ENCODE measurements at regions not wholly inside any gene's neighbourhood (a gene's known extent, or its start where the extent isn't known, plus 50 kb on each side); places are given as distances from the start of the nearest gene placed in this dataset.

DNA sequence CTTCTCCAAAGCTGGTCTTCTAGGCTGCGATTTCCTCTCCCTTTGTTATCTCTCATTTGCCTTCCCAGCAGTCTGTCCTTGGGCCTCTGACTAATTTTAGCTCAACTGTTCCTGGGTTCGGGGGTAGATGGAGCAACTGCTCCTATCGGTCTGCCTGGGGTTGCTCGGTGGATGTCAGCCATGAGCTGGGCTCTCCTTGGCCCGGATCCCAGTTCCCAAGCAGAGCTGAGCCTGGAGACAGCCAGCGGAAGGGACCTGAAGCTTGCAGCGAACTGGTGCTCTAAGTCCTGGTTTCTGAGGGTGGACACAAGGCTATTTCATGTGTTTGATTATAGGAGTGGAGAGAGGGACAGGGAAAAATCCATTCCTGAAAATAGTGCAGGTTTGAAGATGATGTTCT lies 423.0 kb downstream of the RPS6KC1 start:
- TF ChIP-seq, protein P1, sequence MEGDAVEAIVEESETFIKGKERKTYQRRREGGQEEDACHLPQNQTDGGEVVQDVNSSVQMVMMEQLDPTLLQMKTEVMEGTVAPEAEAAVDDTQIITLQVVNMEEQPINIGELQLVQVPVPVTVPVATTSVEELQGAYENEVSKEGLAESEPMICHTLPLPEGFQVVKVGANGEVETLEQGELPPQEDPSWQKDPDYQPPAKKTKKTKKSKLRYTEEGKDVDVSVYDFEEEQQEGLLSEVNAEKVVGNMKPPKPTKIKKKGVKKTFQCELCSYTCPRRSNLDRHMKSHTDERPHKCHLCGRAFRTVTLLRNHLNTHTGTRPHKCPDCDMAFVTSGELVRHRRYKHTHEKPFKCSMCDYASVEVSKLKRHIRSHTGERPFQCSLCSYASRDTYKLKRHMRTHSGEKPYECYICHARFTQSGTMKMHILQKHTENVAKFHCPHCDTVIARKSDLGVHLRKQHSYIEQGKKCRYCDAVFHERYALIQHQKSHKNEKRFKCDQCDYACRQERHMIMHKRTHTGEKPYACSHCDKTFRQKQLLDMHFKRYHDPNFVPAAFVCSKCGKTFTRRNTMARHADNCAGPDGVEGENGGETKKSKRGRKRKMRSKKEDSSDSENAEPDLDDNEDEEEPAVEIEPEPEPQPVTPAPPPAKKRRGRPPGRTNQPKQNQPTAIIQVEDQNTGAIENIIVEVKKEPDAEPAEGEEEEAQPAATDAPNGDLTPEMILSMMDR (IDR thresholded peaks at IDR 0.05): no peak
- TF ChIP-seq POLR2A (IDR thresholded peaks at IDR 0.05) (no peak), EP300 (IDR thresholded peaks at IDR 0.05) (no peak), POLR2AphosphoS5 (IDR thresholded peaks at IDR 0.05) (no peak)
